BJ (cell line): ENCODE measurements at regions not wholly inside any gene's neighbourhood (a gene's known extent, or its start where the extent isn't known, plus 50 kb on each side); places are given as distances from the start of the nearest gene placed in this dataset.
A peak's percentile ranks its signal among the peaks of the same experiment; 100 is the strongest.

ENCODE experiments used
- CTCF ChIA-PET: fragments of 350-600 bp; formaldehyde crosslinking; extraction: SDS; loops from one replicate; lab custom pipeline; 2021; ENCODE audit warnings: antibody characterized with exemption, inconsistent platforms; lab: Yijun Ruan, JAX
- POLR2A ChIA-PET: fragments of 300-600 bp; sonication (Branson Sonifier 250); formaldehyde crosslinking; extraction: SDS; loops from one replicate; lab custom pipeline; 2021; ENCODE audit warnings: antibody characterized with exemption; lab: Charles Lee
- DNase-seq: peaks from one replicate; pipeline ENCODE4 v3.0.0-alpha.2; 2011; ENCODE audit warnings: low read depth
- H3K27me3 ChIP-seq: 2 replicates; pipeline ENCODE4 v1.6.0; 2011; ENCODE audit warnings: low read length; ENCODE audit not compliant: control insufficient read depth, insufficient read depth
- H3K36me3 ChIP-seq: 2 replicates; pipeline ENCODE4 v1.5.1; 2011; ENCODE audit warnings: low read length; ENCODE audit not compliant: control insufficient read depth, insufficient read depth
- H3K4me3 ChIP-seq: 2 replicates; pipeline ENCODE4 v1.5.1; 2011; ENCODE audit warnings: low read depth, mild to moderate bottlenecking, control low read depth, low read length
- CTCF ChIP-seq: IDR thresholded peaks from 2 replicates; pipeline ENCODE4 v1.5.1; 2011; ENCODE audit warnings: low read depth, mild to moderate bottlenecking, control low read depth, inconsistent platforms, low read length, moderate library complexity; ENCODE audit not compliant: insufficient read depth

- ChIA-PET POLR2A (no interaction called here), CTCF (interaction anchor here (0.6 to 4.5 kb wide), 3 partner anchors 11 to 1641 kb away, joined by 3 to 39 read pairs (median 9); no protein-coding TSS in a partner anchor)
- TF ChIP-seq CTCF = no peak
- H3K27me3 ChIP-seq = no peaks in the 10 kb centered on the region
- DNase-seq = no peak
- H3K4me3 ChIP-seq = no peak overlapping the region
- H3K36me3 ChIP-seq = no peaks in the 10 kb centered on the region
Observed at GRCh38 chr20:59515906-59516209, 88.5 kb upstream of the PHACTR3 start.

GRCh38 chr20:59518881-59519706 is 85.2 kb upstream of the PHACTR3 start:
- ChIA-PET CTCF (interaction anchor here (0.5 to 3.8 kb wide), 11 partner anchors 9 to 315 kb away, joined by 3 to 16 read pairs (median 3); no protein-coding TSS in a partner anchor), POLR2A (no interaction called here)
- Histone ChIP-seq H3K36me3 (no peaks in the 10 kb centered on the region), H3K4me3 (no peak overlapping the region), H3K27me3 (no peaks in the 10 kb centered on the region)
- peak; percentile 93 for TF ChIP-seq CTCF
- no peak for DNase-seq

GRCh38 chr20:59519707-59520014 is 84.7 kb upstream of the PHACTR3 start:
- CTCF ChIA-PET = interaction anchor here (0.8 to 3.8 kb wide), 7 partner anchors 9 to 314 kb away, joined by 3 to 16 read pairs (median 4); no protein-coding TSS in a partner anchor
- Histone ChIP-seq H3K27me3 (no peaks in the 10 kb centered on the region), H3K36me3 (no peaks in the 10 kb centered on the region), H3K4me3 (no peak overlapping the region)
- no peak for TF ChIP-seq CTCF
- no peak for DNase-seq
- POLR2A ChIA-PET = no interaction called here

- Histone ChIP-seq H3K36me3 (no peaks in the 10 kb centered on the region), H3K4me3 (no peak overlapping the region), H3K27me3 (no peaks in the 10 kb centered on the region)
- POLR2A ChIA-PET = no interaction called here
- DNase-seq = no peak
- CTCF ChIA-PET = interaction anchor here (0.9 kb wide), 1 partner anchor 69 kb away, joined by 5 read pairs; no protein-coding TSS in a partner anchor
- TF ChIP-seq CTCF = no peak
Observed at GRCh38 chr20:59520814-59521213, 83.5 kb upstream of the PHACTR3 start.

- ChIA-PET CTCF (interaction anchor here (0.8 to 5.2 kb wide), 5 partner anchors 11 to 96 kb away, joined by 3 to 39 read pairs (median 4); no protein-coding TSS in a partner anchor), POLR2A (no interaction called here)
- no peak for DNase-seq
- no peaks in the 10 kb centered on the region; the same call in 1 of the 2 replicates for H3K27me3 ChIP-seq
- H3K4me3 ChIP-seq = no peak overlapping the region
- H3K36me3 ChIP-seq = no peaks in the 10 kb centered on the region
- TF ChIP-seq CTCF = peak; percentile 91
Observed at GRCh38 chr20:59525500-59526241, 78.7 kb upstream of the PHACTR3 start.
